Adrenal gland (tissue), 5 donors: ENCODE measurements at regions not wholly inside any gene's neighbourhood (a gene's known extent, or its start where the extent isn't known, plus 50 kb on each side); places are given as distances from the start of the nearest gene placed in this dataset.

ENCODE experiments used
- CTCF ChIP-seq, 6 experiments: fragments of 450-650 bp in 4 of 6; fragments of 200-600 bp in 2 of 6; sonication (generic) in 1 of 6; IDR thresholded peaks; 1 replicate in 5 of 6; 2 replicates in 1 of 6; pipeline versions ENCODE4 v1.5.1 to v1.8.0; 2016 to 2021; ENCODE audit warnings: antibody characterized with exemption in 6 of 6, mild to moderate bottlenecking in 2 of 6, moderate library complexity in 1 of 6
- POLR2A ChIP-seq, 2 donors: fragments of 450-650 bp; IDR thresholded peaks; one replicate each; pipeline ENCODE4 v1.6.1; 2017; ENCODE audit warnings: antibody characterized with exemption in 2 of 2, mild to moderate bottlenecking in 2 of 2, moderate library complexity in 1 of 2
- donor health status: DM: no; HTN: no; CAD: no.

GRCh38 chr1:199546323-199546722 lies 481.2 kb upstream of the NR5A2 start:
- TF ChIP-seq CTCF (IDR thresholded peaks at IDR 0.05): no peak
- TF ChIP-seq POLR2A (IDR thresholded peaks at IDR 0.05): no peak
